ENCODE measurements at regions not wholly inside any gene's neighbourhood (a gene's known extent, or its start where the extent isn't known, plus 50 kb on each side); places are given as distances from the start of the nearest gene placed in this dataset.

GRCh38 chr9:79501546-79501945 is 70.2 kb upstream of the TLE4 start:
- DNase-seq: no peak

- DNase-seq: no peak
Observed at GRCh38 chr9:79507801-79508200, 64.0 kb upstream of the TLE4 start.

- DNase-seq: no peak
Observed at GRCh38 chr9:79512251-79512650, 59.5 kb upstream of the TLE4 start.
